Liver (tissue), 8 donors: ENCODE measurements at regions not wholly inside any gene's neighbourhood (a gene's known extent, or its start where the extent isn't known, plus 50 kb on each side); places are given as distances from the start of the nearest gene placed in this dataset.
"Not testable (repeated sequence)": the region's sequence is repeated elsewhere in the genome, so short reads cannot be mapped to it uniquely, and the experiment has no call there.

Experiments
- DNase-seq: peaks from one replicate; pipeline ENCODE4 v3.0.0-alpha.2; 2017; ENCODE audit warnings: low spot score
- H3K27ac ChIP-seq, 2 donors: one replicate each; pipeline ENCODE4 v1.7.0; 2013; ENCODE audit warnings: inconsistent platforms in 2 of 2, low read length in 2 of 2, control low read depth in 1 of 2, low read depth in 1 of 2, mild to moderate bottlenecking in 1 of 2
- H3K27me3 ChIP-seq, 4 donors: one replicate each; pipeline versions ENCODE4 v1.6.1 to v1.7.0; 2013; ENCODE audit warnings: low read length in 3 of 4, inconsistent platforms in 1 of 4, mild to moderate bottlenecking in 1 of 4, moderate library complexity in 1 of 4; ENCODE audit not compliant: control insufficient read depth in 4 of 4, insufficient read depth in 4 of 4
- H3K36me3 ChIP-seq, 4 donors: one replicate each; pipeline versions ENCODE4 v1.6.1 to v1.7.0; 2013; ENCODE audit warnings: low read length in 3 of 4, mild to moderate bottlenecking in 3 of 4, low read depth in 1 of 4, moderate library complexity in 1 of 4; ENCODE audit not compliant: control insufficient read depth in 4 of 4, insufficient read depth in 3 of 4
- H3K4me1 ChIP-seq, 4 donors: one replicate each; pipeline versions ENCODE4 v1.6.1 to v1.7.0; 2013; ENCODE audit warnings: low read length in 3 of 4, mild to moderate bottlenecking in 3 of 4, moderate library complexity in 1 of 4; ENCODE audit not compliant: control insufficient read depth in 4 of 4, insufficient read depth in 4 of 4
- H3K4me3 ChIP-seq, 3 donors: one replicate each; pipeline versions ENCODE4 v1.6.1 to v1.7.0; 2013; ENCODE audit warnings: low read length in 3 of 3, control low read depth in 1 of 3, low read depth in 1 of 3, mild to moderate bottlenecking in 1 of 3
- H3K9ac ChIP-seq, 2 donors: one replicate each; pipeline ENCODE4 v1.7.0; 2013; ENCODE audit warnings: low read length in 2 of 2, mild to moderate bottlenecking in 2 of 2, moderate library complexity in 2 of 2, control low read depth in 1 of 2, low read depth in 1 of 2
- H3K9me3 ChIP-seq, 4 donors: one replicate each; pipeline versions ENCODE4 v1.6.1 to v1.7.0; 2013; ENCODE audit warnings: low read length in 3 of 4; ENCODE audit not compliant: control insufficient read depth in 4 of 4
- ATF3 ChIP-seq: IDR thresholded peaks from 2 replicates; pipeline ENCODE4 v1.6.1; 2016; ENCODE audit warnings: antibody characterized with exemption
- CTCF ChIP-seq: fragments of 150-350 bp; IDR thresholded peaks from 2 replicates; pipeline ENCODE4 v1.5.1; 2017; ENCODE audit warnings: improper control_type of control experiment, low read depth, low read length; ENCODE audit not compliant: missing input control
- EGR1 ChIP-seq, 2 donors: IDR thresholded peaks; 2 replicates each; pipeline ENCODE4 v1.6.1; 2016 to 2018; ENCODE audit warnings: antibody characterized with exemption in 2 of 2, low read depth in 2 of 2
- FOXA1 ChIP-seq: IDR thresholded peaks from 2 replicates; pipeline ENCODE4 v1.6.1; 2016; ENCODE audit warnings: antibody characterized with exemption
- FOXA2 ChIP-seq: IDR thresholded peaks from 2 replicates; pipeline ENCODE4 v1.6.1; 2016; ENCODE audit warnings: antibody characterized with exemption
- GABPA ChIP-seq, 2 donors: IDR thresholded peaks in 1 of 2; conservative IDR thresholded peaks in 1 of 2; 2 replicates each; pipeline ENCODE4 v1.6.1; 2016; ENCODE audit warnings: antibody characterized with exemption in 2 of 2, mild to moderate bottlenecking in 1 of 2, moderate library complexity in 1 of 2
- HNF4A ChIP-seq, 2 donors: conservative IDR thresholded peaks; 2 replicates each; pipeline ENCODE4 v1.6.1; 2016; ENCODE audit warnings: antibody characterized with exemption in 2 of 2, mild to moderate bottlenecking in 2 of 2
- HNF4G ChIP-seq: IDR thresholded peaks from 2 replicates; pipeline ENCODE4 v1.6.1; 2016; ENCODE audit warnings: antibody characterized with exemption
- JUND ChIP-seq, 2 donors: IDR thresholded peaks; 2 replicates each; pipeline ENCODE4 v1.6.1; 2016; ENCODE audit warnings: antibody characterized with exemption in 2 of 2
- MAX ChIP-seq: IDR thresholded peaks from 2 replicates; pipeline ENCODE4 v1.6.1; 2016; ENCODE audit warnings: antibody characterized with exemption
- REST ChIP-seq: IDR thresholded peaks from 2 replicates; pipeline ENCODE4 v1.6.1; 2016; ENCODE audit warnings: antibody characterized with exemption, mild to moderate bottlenecking
- RXRA ChIP-seq, 2 donors: IDR thresholded peaks; 2 replicates each; pipeline ENCODE4 v1.6.1; 2017 to 2018; ENCODE audit warnings: antibody characterized with exemption in 2 of 2, mild to moderate bottlenecking in 1 of 2
- SP1 ChIP-seq: IDR thresholded peaks from 2 replicates; pipeline ENCODE4 v1.6.1; 2018; ENCODE audit warnings: antibody characterized with exemption, mild to moderate bottlenecking
- TAF1 ChIP-seq: conservative IDR thresholded peaks from 2 replicates; pipeline ENCODE4 v1.6.1; 2016; ENCODE audit warnings: antibody characterized with exemption, mild to moderate bottlenecking
- YY1 ChIP-seq: IDR thresholded peaks from 2 replicates; pipeline ENCODE4 v1.6.1; 2016; ENCODE audit warnings: antibody characterized with exemption, mild to moderate bottlenecking
- ZBTB33 ChIP-seq: IDR thresholded peaks from 2 replicates; pipeline ENCODE4 v1.6.1; 2016; ENCODE audit warnings: antibody characterized with exemption
- WGBS: extraction: QIAGEN DNeasy Blood & Tissue Kit; methylation state at CpG from one replicate; pipeline ENCODE4 v1.1.7; 2013; 5-methylcytosine and 5-hydroxymethylcytosine counted together
- donor health status: healthy.
- donor health status: healthy.
- donor health status: healthy.
- donor health status: healthy.
- donor health status: healthy.

GRCh38 chr10:84719687-84720086, 391.3 kb downstream of the CCSER2 start:
- H3K4me1 ChIP-seq = no peaks in the 10 kb centered on the region
- H3K36me3 ChIP-seq = no peaks in the 10 kb centered on the region
- peaks cover 0 to under 1% (median 0%) of the 10 kb centered on the region in 4 donors for H3K9me3 ChIP-seq
- peaks cover 0 to 4% (median 0%) of the 10 kb centered on the region in 4 donors for H3K27me3 ChIP-seq
- 78% methylated on average over 1 of the region's 1 CpG for WGBS
- no peak overlapping the region for H3K9ac ChIP-seq
- no peak overlapping the region for H3K27ac ChIP-seq
- TF ChIP-seq FOXA1 (no peak), FOXA2 (no peak), RXRA (IDR thresholded peaks at IDR 0.05) (no peak), TAF1 (no peak), JUND (IDR thresholded peaks at IDR 0.05) (no peak), YY1 (no peak), MAX (no peak)
- H3K4me3 ChIP-seq = no peak overlapping the region
- DNase-seq = no peak

- H3K4me3 ChIP-seq = no peak overlapping the region
- no peak for TF ChIP-seq ZBTB33
- H3K9ac ChIP-seq = no peak overlapping the region
- no peaks in the 10 kb centered on the region for H3K4me1 ChIP-seq
- peaks cover 0 to 2% (median 0%) of the 10 kb centered on the region in 4 donors for H3K9me3 ChIP-seq
- H3K27me3 ChIP-seq = peaks cover 0 to 4% (median 1%) of the 10 kb centered on the region in 4 donors
- H3K27ac ChIP-seq = no peak overlapping the region
- no peaks in the 10 kb centered on the region for H3K36me3 ChIP-seq
- 70% methylated on average over 5 of the region's 5 CpGs for WGBS
- no peak for DNase-seq
These were observed 399.0 kb downstream of the CCSER2 start for GRCh38 chr10:84727398-84727797.

GRCh38 chr10:84739126-84739525, 410.7 kb downstream of the CCSER2 start:
- not testable (repeated sequence) for H3K27me3 ChIP-seq

GRCh38 chr10:84739641-84740040, 411.3 kb downstream of the CCSER2 start:
- Histone ChIP-seq H3K4me1 (no peaks in the 10 kb centered on the region), H3K4me3 (no peak overlapping the region), H3K27me3 (no peaks in the 10 kb centered on the region), H3K27ac (no peak overlapping the region), H3K36me3 (no peaks in the 10 kb centered on the region), H3K9me3 (no peaks in the 10 kb centered on the region), H3K9ac (no peak overlapping the region)
- no peak for DNase-seq
- 96% methylated on average over 1 of the region's 1 CpG for WGBS
- no peak for TF ChIP-seq HNF4A (conservative IDR thresholded peaks at IDR 0.05)
- no peak for TF ChIP-seq REST
- TF ChIP-seq HNF4G = no peak
- no peak for TF ChIP-seq MAX
- TF ChIP-seq GABPA (IDR thresholded peaks at IDR 0.05 in 1 of 2, conservative IDR thresholded peaks at IDR 0.05 in 1 of 2) = no peak
- no peak for TF ChIP-seq ATF3
- no peak for TF ChIP-seq CTCF
- TF ChIP-seq YY1 = no peak
- no peak for TF ChIP-seq EGR1 (IDR thresholded peaks at IDR 0.05; ENCODE audit: low read depth in 2 of 2)
- no peak for TF ChIP-seq SP1

More at GRCh38 chr10:84739126-84739525, 410.7 kb downstream of the CCSER2 start:
- 78% methylated on average over 9 of the region's 9 CpGs for WGBS
- not testable (repeated sequence) for H3K9me3 ChIP-seq, H3K36me3 ChIP-seq, H3K9ac ChIP-seq, H3K27ac ChIP-seq, H3K4me3 ChIP-seq, H3K4me1 ChIP-seq, DNase-seq
